Transverse colon (tissue), 4 donors: ENCODE measurements at regions not wholly inside any gene's neighbourhood (a gene's known extent, or its start where the extent isn't known, plus 50 kb on each side); places are given as distances from the start of the nearest gene placed in this dataset.

Experiments used
- POLR2AphosphoS5 ChIP-seq, 3 donors: sonication (generic); formaldehyde crosslinking; IDR thresholded peaks; one replicate each; pipeline ENCODE4 v1.6.1; 2016; ENCODE audit warnings: antibody characterized with exemption in 3 of 3
- TF ChIP-seq, protein P1 (sequence below), 5 experiments: fragments of 200-600 bp in 3 of 5; fragments of 450-650 bp in 2 of 5; sonication (generic) in 3 of 5; IDR thresholded peaks; 1 replicate in 2 of 5; 2 replicates in 3 of 5; pipeline ENCODE4 v1.5.1; 2016 to 2017; ENCODE audit warnings: antibody characterized with exemption in 5 of 5, inconsistent platforms in 3 of 5, mild to moderate bottlenecking in 2 of 5, moderate library complexity in 1 of 5

DNA sequence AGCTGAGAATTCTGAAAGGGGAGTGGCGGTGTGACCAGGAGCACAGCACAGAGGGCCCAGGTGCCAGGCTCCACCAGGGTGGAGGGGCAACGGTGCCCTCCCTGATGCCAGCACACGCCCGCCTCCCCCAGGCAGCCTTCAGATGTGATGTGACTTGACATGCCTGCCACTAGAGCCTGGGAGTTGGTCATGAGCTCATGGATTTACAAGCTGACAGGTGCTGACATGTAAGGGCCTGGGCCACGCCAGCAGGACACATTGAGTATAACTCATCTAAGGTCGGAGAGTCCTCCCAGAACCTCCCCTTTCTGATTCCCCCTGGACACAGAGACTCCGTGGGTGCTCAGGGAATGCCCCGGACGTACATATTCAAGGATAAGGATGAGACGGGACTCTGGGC lies 74.2 kb downstream of the LSM5 start:
- TF ChIP-seq, protein P1, sequence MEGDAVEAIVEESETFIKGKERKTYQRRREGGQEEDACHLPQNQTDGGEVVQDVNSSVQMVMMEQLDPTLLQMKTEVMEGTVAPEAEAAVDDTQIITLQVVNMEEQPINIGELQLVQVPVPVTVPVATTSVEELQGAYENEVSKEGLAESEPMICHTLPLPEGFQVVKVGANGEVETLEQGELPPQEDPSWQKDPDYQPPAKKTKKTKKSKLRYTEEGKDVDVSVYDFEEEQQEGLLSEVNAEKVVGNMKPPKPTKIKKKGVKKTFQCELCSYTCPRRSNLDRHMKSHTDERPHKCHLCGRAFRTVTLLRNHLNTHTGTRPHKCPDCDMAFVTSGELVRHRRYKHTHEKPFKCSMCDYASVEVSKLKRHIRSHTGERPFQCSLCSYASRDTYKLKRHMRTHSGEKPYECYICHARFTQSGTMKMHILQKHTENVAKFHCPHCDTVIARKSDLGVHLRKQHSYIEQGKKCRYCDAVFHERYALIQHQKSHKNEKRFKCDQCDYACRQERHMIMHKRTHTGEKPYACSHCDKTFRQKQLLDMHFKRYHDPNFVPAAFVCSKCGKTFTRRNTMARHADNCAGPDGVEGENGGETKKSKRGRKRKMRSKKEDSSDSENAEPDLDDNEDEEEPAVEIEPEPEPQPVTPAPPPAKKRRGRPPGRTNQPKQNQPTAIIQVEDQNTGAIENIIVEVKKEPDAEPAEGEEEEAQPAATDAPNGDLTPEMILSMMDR (IDR thresholded peaks at IDR 0.05): no peak
- no peak for TF ChIP-seq POLR2AphosphoS5 (IDR thresholded peaks at IDR 0.05)
